Ishikawa (cell line): ENCODE measurements at regions not wholly inside any gene's neighbourhood (a gene's known extent, or its start where the extent isn't known, plus 50 kb on each side); places are given as distances from the start of the nearest gene placed in this dataset.

Source experiments
- CEBPB ChIP-seq: IDR thresholded peaks from 2 replicates; pipeline ENCODE4 v1.6.1; 2012
- CREB1 ChIP-seq: IDR thresholded peaks from 2 replicates; pipeline ENCODE4 v1.6.1; 2012; ENCODE audit warnings: low read depth
- EGR1 ChIP-seq: IDR thresholded peaks from 2 replicates; pipeline ENCODE4 v1.6.1; 2012
- EP300 ChIP-seq: IDR thresholded peaks from 2 replicates; pipeline ENCODE4 v1.6.1; 2012; ENCODE audit warnings: borderline replicate concordance
- FOXM1 ChIP-seq: IDR thresholded peaks from 2 replicates; pipeline ENCODE4 v1.6.1; 2012; ENCODE audit warnings: low read depth, borderline replicate concordance
- NFIC ChIP-seq: IDR thresholded peaks from 2 replicates; pipeline ENCODE4 v1.6.1; 2012
- RAD21 ChIP-seq: IDR thresholded peaks from 2 replicates; pipeline ENCODE4 v1.6.1; 2012; ENCODE audit warnings: low read depth
- TAF1 ChIP-seq: IDR thresholded peaks from 2 replicates; pipeline ENCODE4 v1.6.1; 2012; ENCODE audit warnings: low read depth, mild to moderate bottlenecking
- TCF12 ChIP-seq: IDR thresholded peaks from 2 replicates; pipeline ENCODE4 v1.6.1; 2012; ENCODE audit warnings: low read depth
- TEAD4 ChIP-seq: IDR thresholded peaks from 2 replicates; pipeline ENCODE4 v1.6.1; 2012
- YY1 ChIP-seq: IDR thresholded peaks from 2 replicates; pipeline ENCODE4 v1.6.1; 2012; ENCODE audit warnings: low read depth
- ZBTB7A ChIP-seq: IDR thresholded peaks from 2 replicates; pipeline ENCODE4 v1.6.1; 2012; ENCODE audit warnings: low read depth
- TF ChIP-seq, protein P1 (sequence below): IDR thresholded peaks from 2 replicates; pipeline ENCODE4 v1.6.1; 2012
- TF ChIP-seq, protein P2 (sequence below): IDR thresholded peaks from 2 replicates; pipeline ENCODE4 v1.6.1; 2012; ENCODE audit warnings: low read depth, mild to moderate bottlenecking
- TF ChIP-seq, protein P3 (sequence below): IDR thresholded peaks from 2 replicates; pipeline ENCODE4 v1.6.1; 2012

DNA sequence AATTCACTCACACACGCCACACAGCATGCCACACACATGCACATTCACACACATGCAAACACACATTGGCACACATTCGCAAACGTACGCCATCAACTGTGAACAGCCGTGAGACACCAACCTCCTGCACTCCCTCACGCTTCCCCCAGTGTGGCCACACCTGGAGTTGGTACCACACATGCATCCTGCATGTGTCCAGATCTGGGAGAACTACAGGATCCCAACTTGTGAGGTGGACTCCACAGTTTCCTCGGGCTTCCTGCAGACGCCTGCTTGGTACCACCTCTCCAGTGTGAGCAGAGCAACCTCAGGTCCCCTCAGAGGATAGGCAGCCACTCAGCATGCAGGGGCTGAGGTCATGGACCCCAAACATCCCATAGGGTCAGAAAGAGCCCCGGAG, 239.0 kb downstream of the EIPR1 start:
- no peak for TF ChIP-seq TCF12
- TF ChIP-seq CEBPB: no peak
- no peak for TF ChIP-seq FOXM1
- no peak for TF ChIP-seq YY1
- no peak for TF ChIP-seq RAD21
- no peak for TF ChIP-seq EGR1
- TF ChIP-seq ZBTB7A: no peak
- no peak for TF ChIP-seq NFIC
- TF ChIP-seq EP300: no peak
- TF ChIP-seq, protein P1, sequence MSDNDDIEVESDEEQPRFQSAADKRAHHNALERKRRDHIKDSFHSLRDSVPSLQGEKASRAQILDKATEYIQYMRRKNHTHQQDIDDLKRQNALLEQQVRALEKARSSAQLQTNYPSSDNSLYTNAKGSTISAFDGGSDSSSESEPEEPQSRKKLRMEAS: no peak
- TF ChIP-seq TAF1: no peak
- TF ChIP-seq CREB1: no peak
- TF ChIP-seq, protein P2, sequence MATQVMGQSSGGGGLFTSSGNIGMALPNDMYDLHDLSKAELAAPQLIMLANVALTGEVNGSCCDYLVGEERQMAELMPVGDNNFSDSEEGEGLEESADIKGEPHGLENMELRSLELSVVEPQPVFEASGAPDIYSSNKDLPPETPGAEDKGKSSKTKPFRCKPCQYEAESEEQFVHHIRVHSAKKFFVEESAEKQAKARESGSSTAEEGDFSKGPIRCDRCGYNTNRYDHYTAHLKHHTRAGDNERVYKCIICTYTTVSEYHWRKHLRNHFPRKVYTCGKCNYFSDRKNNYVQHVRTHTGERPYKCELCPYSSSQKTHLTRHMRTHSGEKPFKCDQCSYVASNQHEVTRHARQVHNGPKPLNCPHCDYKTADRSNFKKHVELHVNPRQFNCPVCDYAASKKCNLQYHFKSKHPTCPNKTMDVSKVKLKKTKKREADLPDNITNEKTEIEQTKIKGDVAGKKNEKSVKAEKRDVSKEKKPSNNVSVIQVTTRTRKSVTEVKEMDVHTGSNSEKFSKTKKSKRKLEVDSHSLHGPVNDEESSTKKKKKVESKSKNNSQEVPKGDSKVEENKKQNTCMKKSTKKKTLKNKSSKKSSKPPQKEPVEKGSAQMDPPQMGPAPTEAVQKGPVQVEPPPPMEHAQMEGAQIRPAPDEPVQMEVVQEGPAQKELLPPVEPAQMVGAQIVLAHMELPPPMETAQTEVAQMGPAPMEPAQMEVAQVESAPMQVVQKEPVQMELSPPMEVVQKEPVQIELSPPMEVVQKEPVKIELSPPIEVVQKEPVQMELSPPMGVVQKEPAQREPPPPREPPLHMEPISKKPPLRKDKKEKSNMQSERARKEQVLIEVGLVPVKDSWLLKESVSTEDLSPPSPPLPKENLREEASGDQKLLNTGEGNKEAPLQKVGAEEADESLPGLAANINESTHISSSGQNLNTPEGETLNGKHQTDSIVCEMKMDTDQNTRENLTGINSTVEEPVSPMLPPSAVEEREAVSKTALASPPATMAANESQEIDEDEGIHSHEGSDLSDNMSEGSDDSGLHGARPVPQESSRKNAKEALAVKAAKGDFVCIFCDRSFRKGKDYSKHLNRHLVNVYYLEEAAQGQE: no peak
- TF ChIP-seq TEAD4: no peak
- TF ChIP-seq, protein P3, sequence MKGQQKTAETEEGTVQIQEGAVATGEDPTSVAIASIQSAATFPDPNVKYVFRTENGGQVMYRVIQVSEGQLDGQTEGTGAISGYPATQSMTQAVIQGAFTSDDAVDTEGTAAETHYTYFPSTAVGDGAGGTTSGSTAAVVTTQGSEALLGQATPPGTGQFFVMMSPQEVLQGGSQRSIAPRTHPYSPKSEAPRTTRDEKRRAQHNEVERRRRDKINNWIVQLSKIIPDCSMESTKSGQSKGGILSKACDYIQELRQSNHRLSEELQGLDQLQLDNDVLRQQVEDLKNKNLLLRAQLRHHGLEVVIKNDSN: no peak

DNA sequence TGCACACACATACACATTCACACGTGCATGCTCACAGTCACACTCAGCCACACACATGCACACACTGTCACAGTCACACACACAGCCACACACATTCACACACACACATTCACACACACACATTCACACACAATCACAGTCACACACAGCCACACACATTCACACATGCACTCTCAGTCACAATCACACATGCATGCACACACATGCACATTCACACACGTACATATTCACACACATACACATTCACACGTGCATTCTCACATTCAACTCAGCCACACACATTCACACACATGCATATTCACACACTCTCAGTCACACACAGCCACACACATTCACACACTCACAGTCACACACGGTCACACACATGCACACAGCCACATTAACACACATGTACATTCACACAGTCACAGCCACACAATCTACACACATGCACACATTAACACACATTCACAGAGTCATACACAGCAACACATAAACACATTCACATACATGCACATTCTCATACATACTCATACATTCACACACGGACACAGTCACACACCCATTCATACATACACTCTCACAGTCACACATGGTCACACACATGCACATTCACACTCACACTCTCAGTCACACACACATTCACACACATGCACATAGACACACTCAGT, 239.8 kb downstream of the EIPR1 start:
- TF ChIP-seq YY1: no peak
- TF ChIP-seq, protein P3: no peak
- no peak for TF ChIP-seq NFIC
- TF ChIP-seq CREB1: no peak
- no peak for TF ChIP-seq CEBPB
- no peak for TF ChIP-seq RAD21

DNA sequence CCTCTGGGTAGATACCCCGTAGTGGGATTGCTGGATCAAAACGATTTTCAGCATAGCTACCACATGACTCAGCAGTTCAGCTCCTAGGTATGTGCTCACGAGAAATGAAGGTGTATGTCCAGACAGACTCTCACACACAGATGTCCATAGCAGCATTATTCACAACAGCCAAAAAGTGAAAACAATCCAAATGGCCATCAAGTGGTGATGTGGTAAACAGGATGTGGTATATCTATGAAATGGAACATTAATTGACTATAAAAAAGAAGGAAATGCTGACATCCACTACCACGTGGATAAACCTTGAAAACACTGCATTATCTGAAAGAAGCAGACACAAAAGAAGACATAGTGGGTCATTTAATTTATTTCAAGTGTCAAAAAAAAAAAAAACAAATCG, 241.9 kb downstream of the EIPR1 start:
- TF ChIP-seq, protein P3: no peak
- no peak for TF ChIP-seq TEAD4
- no peak for TF ChIP-seq YY1
- no peak for TF ChIP-seq EP300
- TF ChIP-seq, protein P2: no peak
- TF ChIP-seq, protein P1: no peak
- no peak for TF ChIP-seq FOXM1
- TF ChIP-seq NFIC: no peak
- TF ChIP-seq TAF1: no peak
- no peak for TF ChIP-seq ZBTB7A
- no peak for TF ChIP-seq EGR1
- TF ChIP-seq TCF12: no peak
- TF ChIP-seq RAD21: no peak
- TF ChIP-seq CREB1: no peak
- TF ChIP-seq CEBPB: no peak

DNA sequence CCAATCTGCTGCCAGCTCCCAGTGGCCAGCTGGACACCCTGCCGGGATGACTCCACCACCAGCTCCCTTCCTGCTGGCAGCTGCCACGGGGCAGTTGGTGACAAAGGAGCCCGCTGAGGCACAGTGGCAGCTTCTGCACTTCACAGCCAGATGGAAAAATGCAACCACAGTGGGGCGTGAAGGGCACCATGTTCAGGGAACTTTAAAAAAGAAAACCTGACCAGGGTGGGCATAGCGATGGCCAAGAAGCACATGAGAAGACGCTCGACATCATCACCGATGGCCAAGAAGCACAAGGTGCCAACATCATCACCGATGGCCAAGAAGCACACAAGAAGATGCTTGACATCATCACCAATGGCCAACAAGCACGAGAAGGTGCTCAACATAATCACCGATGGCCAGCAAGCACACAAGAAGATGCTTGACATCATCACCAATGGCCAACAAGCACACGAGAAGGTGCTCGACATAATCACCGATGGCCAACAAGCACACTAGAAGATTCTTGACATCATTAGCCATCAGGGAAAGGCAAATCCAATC, 243.5 kb downstream of the EIPR1 start:
- TF ChIP-seq CEBPB (no peak), TAF1 (no peak), NFIC (no peak)

DNA sequence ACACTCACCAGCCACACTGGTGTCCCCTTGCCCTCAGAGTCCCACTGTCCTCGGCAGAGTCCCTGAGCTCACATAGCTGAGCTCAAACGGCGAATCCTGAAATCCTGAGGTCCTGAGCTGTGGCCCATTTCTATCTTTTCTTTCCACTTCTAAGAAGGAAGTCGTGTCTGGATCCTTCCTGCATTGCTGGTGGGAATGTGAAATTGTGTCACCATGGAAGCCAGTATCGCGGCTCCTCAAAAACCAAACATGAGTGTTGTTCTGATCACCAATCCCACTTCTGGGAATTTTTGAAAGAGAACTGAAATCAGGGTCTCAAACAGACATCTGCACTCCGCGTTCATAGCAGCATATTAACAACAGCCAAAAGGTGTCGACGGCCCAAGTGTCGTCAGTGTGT, 244.7 kb downstream of the EIPR1 start:
- TF ChIP-seq CEBPB (no peak), EP300 (no peak), YY1 (no peak), NFIC (no peak), TEAD4 (no peak), TAF1 (no peak), ZBTB7A (no peak), RAD21 (no peak), TCF12 (no peak), EGR1 (no peak), FOXM1 (no peak), CREB1 (no peak)
- TF ChIP-seq, protein P1: no peak
- TF ChIP-seq, protein P3: no peak
- TF ChIP-seq, protein P2: no peak
